HepG2 (cell line): ENCODE measurements at regions not wholly inside any gene's neighbourhood (a gene's known extent, or its start where the extent isn't known, plus 50 kb on each side); places are given as distances from the start of the nearest gene placed in this dataset.

Experiments
- ATAC-seq: fragments of 200-7000 bp; cut with Tn5 transposase; 3 replicates; pipeline ENCODE4 v1.9.1; 2020; ENCODE audit warnings: mild to moderate bottlenecking, moderate library complexity
- BruUV-seq: library from RNA; stranded (reverse); fragments of 400-500 nt; replicated peaks from 2 replicates; lab custom pipeline; 2021; lab: Mats Ljungman, UMichigan
- CTCF ChIA-PET: fragments of 300-600 bp; formaldehyde crosslinking; extraction: SDS; loops from one replicate; lab custom pipeline; 2021; ENCODE audit warnings: low total read pairs, inconsistent platforms, low intra/inter-chr PET ratio; lab: Yijun Ruan, JAX
- POLR2A ChIA-PET: fragments of 350-600 bp; sonication (Branson Sonifier 250); formaldehyde crosslinking; loops from one replicate; lab custom pipeline; 2020; ENCODE audit warnings: antibody characterized with exemption, inconsistent platforms; lab: Yijun Ruan, JAX
- DNase-seq: peaks from one replicate; pipeline ENCODE4 v3.0.0-alpha.2; 2015; ENCODE audit warnings: low spot score
- FAIRE-seq: peaks from 3 replicates; lab custom pipeline; 2011; peaks lifted over from hg19 to GRCh38; lab: Jason Lieb, UNC
- H2AFZ ChIP-seq: one replicate; pipeline ENCODE4 v1.6.1; 2011; ENCODE audit warnings: low read length, inconsistent platforms
- H3K27ac ChIP-seq: fragments of 300-600 bp; 3 replicates; pipeline ENCODE4 v1.8.0; 2011; ENCODE audit warnings: mixed run types, mild to moderate bottlenecking, mixed read lengths, low read length, inconsistent platforms; ENCODE audit not compliant: insufficient read depth; ENCODE audit errors: extremely low read length
- H3K27me3 ChIP-seq, 2 experiments: fragments of 200-600 bp in 1 of 2; 2 replicates in 1 of 2; 3 replicates in 1 of 2; pipeline versions ENCODE4 v1.6.0 to v1.8.0; 2011; ENCODE audit warnings: low read length in 2 of 2, mild to moderate bottlenecking in 2 of 2, moderate library complexity in 2 of 2, inconsistent platforms in 1 of 2; ENCODE audit not compliant: insufficient read depth in 2 of 2, control insufficient read depth in 1 of 2
- H3K36me3 ChIP-seq, 2 experiments: fragments of 200-600 bp in 1 of 2; replicated peaks in 1 of 2; 2 replicates in 1 of 2; 3 replicates in 1 of 2; pipeline versions ENCODE4 v1.5.1 to v1.8.0; 2011; ENCODE audit warnings: low read length in 2 of 2, inconsistent platforms in 1 of 2; ENCODE audit not compliant: insufficient read depth in 2 of 2, control insufficient read depth in 1 of 2
- H3K4me1 ChIP-seq: 2 replicates; pipeline ENCODE4 v1.5.1; 2012; ENCODE audit warnings: low read length, inconsistent platforms; ENCODE audit not compliant: insufficient read depth
- H3K4me2 ChIP-seq: 2 replicates; pipeline ENCODE4 v1.6.0; 2011; ENCODE audit warnings: low read depth, low read length, inconsistent platforms
- H3K4me3 ChIP-seq, 3 experiments: fragments of 200-600 bp in 1 of 3; sonication (generic), shearing (Covaris generic) in 1 of 3; replicated peaks in 1 of 3; 2 replicates each; pipeline ENCODE4 v1.5.1; 2011 to 2016; ENCODE audit warnings: low read length in 3 of 3, inconsistent platforms in 2 of 3, low read depth in 2 of 3, mild to moderate bottlenecking in 2 of 3, control low read depth in 1 of 3, mixed read lengths in 1 of 3; ENCODE audit not compliant: insufficient read depth in 1 of 3
- H3K79me2 ChIP-seq: one replicate; pipeline ENCODE4 v1.6.1; 2011; ENCODE audit warnings: low read length, inconsistent platforms; ENCODE audit not compliant: insufficient read depth
- H3K9ac ChIP-seq: 2 replicates; pipeline ENCODE4 v1.6.0; 2011; ENCODE audit warnings: mild to moderate bottlenecking, low read depth, low read length, inconsistent platforms; ENCODE audit not compliant: insufficient read depth
- H3K9me3 ChIP-seq: 2 replicates; pipeline ENCODE4 v1.5.1; 2012; ENCODE audit warnings: mild to moderate bottlenecking, low read length
- H4K20me1 ChIP-seq: 2 replicates; pipeline ENCODE4 v1.6.0; 2011; ENCODE audit warnings: inconsistent platforms, mild to moderate bottlenecking, low read length, moderate library complexity; ENCODE audit not compliant: insufficient read depth
- AKAP8 ChIP-seq: sonication (generic); formaldehyde crosslinking; IDR thresholded peaks from 2 replicates; pipeline ENCODE4 v1.5.1; 2020; ENCODE audit warnings: mild to moderate bottlenecking, missing genetic modification reagents
- CENPX ChIP-seq: sonication (generic); formaldehyde crosslinking; IDR thresholded peaks from 2 replicates; pipeline ENCODE4 v1.9.0; 2021; ENCODE audit warnings: mild to moderate bottlenecking, missing genetic modification reagents, moderate library complexity
- EEA1 ChIP-seq: sonication (generic); formaldehyde crosslinking; IDR thresholded peaks from 2 replicates; pipeline ENCODE4 v1.5.1; 2020; ENCODE audit warnings: mild to moderate bottlenecking, missing genetic modification reagents, borderline replicate concordance
- FOSL1 ChIP-seq: sonication (generic); formaldehyde crosslinking; IDR thresholded peaks from 2 replicates; pipeline ENCODE4 v1.9.0; 2021; ENCODE audit warnings: missing genetic modification reagents, borderline replicate concordance
- MXI1 ChIP-seq: IDR thresholded peaks from 3 replicates; pipeline ENCODE4 v1.6.1; 2012; ENCODE audit warnings: low read depth, low read length, inconsistent platforms, borderline replicate concordance
- PBX2 ChIP-seq: IDR thresholded peaks from 2 replicates; pipeline ENCODE4 v1.6.1; 2016; ENCODE audit warnings: control low read depth
- PLSCR1 ChIP-seq: sonication (generic); formaldehyde crosslinking; IDR thresholded peaks from 2 replicates; pipeline ENCODE4 v1.5.0; 2020; ENCODE audit warnings: missing genetic modification reagents, mild to moderate bottlenecking, borderline replicate concordance
- POGZ ChIP-seq: sonication (generic); formaldehyde crosslinking; IDR thresholded peaks from 2 replicates; pipeline ENCODE4 v1.4.0; 2020; ENCODE audit warnings: mild to moderate bottlenecking, missing genetic modification reagents
- SOX13 ChIP-seq, 3 experiments: fragments of 450-650 bp in 1 of 3; sonication (generic) in 1 of 3; formaldehyde crosslinking in 1 of 3; IDR thresholded peaks in 2 of 3; conservative IDR thresholded peaks in 1 of 3; 2 replicates each; pipeline versions ENCODE4 v1.5.0 to v1.6.1; 2016 to 2020; ENCODE audit warnings: antibody characterized with exemption in 1 of 3, mild to moderate bottlenecking in 1 of 3, missing compliant biosample characterization in 1 of 3, missing genetic modification reagents in 1 of 3, moderate library complexity in 1 of 3
- SOX5 ChIP-seq: IDR thresholded peaks from 2 replicates; pipeline ENCODE4 v1.6.1; 2016; ENCODE audit warnings: borderline replicate concordance
- ZBTB33 ChIP-seq: sonication (generic); formaldehyde crosslinking; IDR thresholded peaks from 2 replicates; pipeline ENCODE4 v1.4.0; 2020; ENCODE audit warnings: missing genetic modification reagents
- ZBTB7A ChIP-seq: sonication (generic); formaldehyde crosslinking; IDR thresholded peaks from 2 replicates; pipeline ENCODE4 v1.8.0; 2022; ENCODE audit warnings: mild to moderate bottlenecking, missing genetic modification reagents
- ZNF253 ChIP-seq: sonication (generic); formaldehyde crosslinking; IDR thresholded peaks from 2 replicates; pipeline ENCODE4 v1.8.0; 2022; ENCODE audit warnings: mild to moderate bottlenecking, missing genetic modification reagents, borderline replicate concordance
- ZNF33A ChIP-seq: sonication (generic); formaldehyde crosslinking; IDR thresholded peaks from 2 replicates; pipeline ENCODE4 v1.5.1; 2020; ENCODE audit warnings: missing genetic modification reagents, mild to moderate bottlenecking, moderate library complexity, borderline replicate concordance
- ZNF546 ChIP-seq: sonication (generic); formaldehyde crosslinking; conservative IDR thresholded peaks from 2 replicates; pipeline ENCODE4 v1.8.1; 2023; ENCODE audit warnings: mild to moderate bottlenecking, missing genetic modification reagents
- ZNF672 ChIP-seq: sonication (generic); formaldehyde crosslinking; IDR thresholded peaks from 2 replicates; pipeline ENCODE4 v1.8.1; 2022; ENCODE audit warnings: missing genetic modification reagents
- ZNF841 ChIP-seq: sonication (generic); formaldehyde crosslinking; IDR thresholded peaks from 2 replicates; pipeline ENCODE4 v1.8.1; 2023; ENCODE audit warnings: missing genetic modification reagents, borderline replicate concordance
- whole genome bisulfite sequencing: methylation state at CpG from one replicate; pipeline ENCODE4 v1.1.6; 2017; ENCODE audit warnings: low lambda C conversion rate; 5-methylcytosine and 5-hydroxymethylcytosine counted together
- in situ Hi-C: cut with HindIII; loops from 2 replicates; pipeline ENCODE4 v1.10.0; 2017; ENCODE audit warnings: low pct_unique_long_range_greater_than_20kb; ENCODE audit not compliant: extremely low pct_ligation_motif_present
- intact Hi-C: fragments of 100-400 bp; cut with micrococcal nuclease; formaldehyde crosslinking; loops from one replicate; pipeline ENCODE4 v1.10.0; 2022; ENCODE audit not compliant: unreplicated experiment
- TF ChIP-seq, protein P1 (sequence below): IDR thresholded peaks from 2 replicates; pipeline ENCODE4 v1.4.0; 2020; ENCODE audit warnings: mild to moderate bottlenecking, missing genetic modification reagents

GRCh38 chr21:38992737-38993136, 187.0 kb downstream of the ETS2 start:
- Histone ChIP-seq H3K4me2 (no peak overlapping the region), H3K27ac (no peak overlapping the region), H3K79me2 (no peaks in the 10 kb centered on the region), H3K9ac (no peak overlapping the region), H2AFZ (no peak overlapping the region), H4K20me1 (no peaks in the 10 kb centered on the region), H3K36me3 (no peaks in the 10 kb centered on the region), H3K4me3 (no peak overlapping the region), H3K4me1 (peaks cover 82% of the 10 kb centered on the region), H3K27me3 (no peaks in the 10 kb centered on the region), H3K9me3 (no peaks in the 10 kb centered on the region)
- intact Hi-C loops (no loop called here), in situ Hi-C loops (no loop called here)
- DNase-seq (no peak), ATAC-seq (no peak), FAIRE-seq (no peak)
- CTCF ChIA-PET, result no interaction called here
- no TSS peak for BruUV-seq
- 67% methylated on average over 3 of the region's 3 CpGs for WGBS
- POLR2A ChIA-PET, result no interaction called here
- TF ChIP-seq PLSCR1 (CRISPR knock-in tag) (no peak), PBX2 (CRISPR knock-in tag) (no peak), SOX5 (0 out of 2 replicates have a peak, but pooled peaks have one; percentile 10), FOSL1 (no peak), EEA1 (no peak), ZNF672 (CRISPR knock-in tag) (no peak), ZNF33A (CRISPR knock-in tag) (no peak), ZBTB33 (CRISPR knock-in tag) (no peak), ZNF546 (CRISPR knock-in tag) (no peak), ZBTB7A (CRISPR knock-in tag) (no peak), CENPX (CRISPR knock-in tag) (no peak), ZNF841 (CRISPR knock-in tag) (no peak), POGZ (CRISPR knock-in tag) (0 out of 2 replicates have a peak, but pooled peaks have one; percentile 17), SOX13 (IDR thresholded peaks at IDR 0.05) (no peak), SOX13 (CRISPR knock-in tag; conservative IDR thresholded peaks at IDR 0.05 in 1 of 2, IDR thresholded peaks at IDR 0.05 in 1 of 2) (0 out of 4 replicates have a peak, but pooled peaks of 1 of the 2 experiments have one; percentile 26), ZNF253 (CRISPR knock-in tag) (no peak), MXI1 (no peak), AKAP8 (CRISPR knock-in tag) (no peak)
- TF ChIP-seq, protein P1, sequence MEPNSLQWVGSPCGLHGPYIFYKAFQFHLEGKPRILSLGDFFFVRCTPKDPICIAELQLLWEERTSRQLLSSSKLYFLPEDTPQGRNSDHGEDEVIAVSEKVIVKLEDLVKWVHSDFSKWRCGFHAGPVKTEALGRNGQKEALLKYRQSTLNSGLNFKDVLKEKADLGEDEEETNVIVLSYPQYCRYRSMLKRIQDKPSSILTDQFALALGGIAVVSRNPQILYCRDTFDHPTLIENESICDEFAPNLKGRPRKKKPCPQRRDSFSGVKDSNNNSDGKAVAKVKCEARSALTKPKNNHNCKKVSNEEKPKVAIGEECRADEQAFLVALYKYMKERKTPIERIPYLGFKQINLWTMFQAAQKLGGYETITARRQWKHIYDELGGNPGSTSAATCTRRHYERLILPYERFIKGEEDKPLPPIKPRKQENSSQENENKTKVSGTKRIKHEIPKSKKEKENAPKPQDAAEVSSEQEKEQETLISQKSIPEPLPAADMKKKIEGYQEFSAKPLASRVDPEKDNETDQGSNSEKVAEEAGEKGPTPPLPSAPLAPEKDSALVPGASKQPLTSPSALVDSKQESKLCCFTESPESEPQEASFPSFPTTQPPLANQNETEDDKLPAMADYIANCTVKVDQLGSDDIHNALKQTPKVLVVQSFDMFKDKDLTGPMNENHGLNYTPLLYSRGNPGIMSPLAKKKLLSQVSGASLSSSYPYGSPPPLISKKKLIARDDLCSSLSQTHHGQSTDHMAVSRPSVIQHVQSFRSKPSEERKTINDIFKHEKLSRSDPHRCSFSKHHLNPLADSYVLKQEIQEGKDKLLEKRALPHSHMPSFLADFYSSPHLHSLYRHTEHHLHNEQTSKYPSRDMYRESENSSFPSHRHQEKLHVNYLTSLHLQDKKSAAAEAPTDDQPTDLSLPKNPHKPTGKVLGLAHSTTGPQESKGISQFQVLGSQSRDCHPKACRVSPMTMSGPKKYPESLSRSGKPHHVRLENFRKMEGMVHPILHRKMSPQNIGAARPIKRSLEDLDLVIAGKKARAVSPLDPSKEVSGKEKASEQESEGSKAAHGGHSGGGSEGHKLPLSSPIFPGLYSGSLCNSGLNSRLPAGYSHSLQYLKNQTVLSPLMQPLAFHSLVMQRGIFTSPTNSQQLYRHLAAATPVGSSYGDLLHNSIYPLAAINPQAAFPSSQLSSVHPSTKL (CRISPR knock-in tag), result 0 out of 2 replicates have a peak, but pooled peaks have one; percentile 14
